ENCODE measurements at regions not wholly inside any gene's neighbourhood (a gene's known extent, or its start where the extent isn't known, plus 50 kb on each side); places are given as distances from the start of the nearest gene placed in this dataset.

GRCh38 chr7:22586786-22587140 is 86.8 kb upstream of the STEAP1B start:
- peak; percentile 44 for DNase-seq (ENCODE audit: low spot score)

GRCh38 chr7:22586101-22586785 is 86.3 kb upstream of the STEAP1B start:
- no peak for DNase-seq (ENCODE audit: low spot score)

DNA sequence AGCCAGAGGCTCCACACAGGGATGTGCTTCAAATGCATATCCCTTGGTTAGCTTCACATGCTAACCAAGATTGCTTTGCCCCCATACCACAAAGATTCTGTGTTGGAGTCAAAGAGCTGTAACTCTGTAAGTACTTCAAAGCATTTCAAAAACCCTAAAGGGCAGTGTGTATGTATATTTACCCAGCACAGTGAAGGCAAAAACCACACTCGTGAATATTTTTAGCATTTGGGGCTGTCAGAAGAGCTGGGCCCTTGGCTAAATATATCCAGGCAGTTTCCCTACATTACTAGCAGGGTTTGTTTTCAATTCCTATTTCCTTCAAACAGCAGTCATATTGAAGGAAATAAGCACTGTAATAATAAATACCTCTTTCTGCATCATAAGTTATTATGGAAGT is 84.2 kb upstream of the STEAP1B start:
- DNase-seq (ENCODE audit: low spot score): peak; percentile 36

- peak; percentile 57 for DNase-seq (ENCODE audit: low spot score)
Observed at GRCh38 chr7:22582863-22583622, 83.1 kb upstream of the STEAP1B start.

DNA sequence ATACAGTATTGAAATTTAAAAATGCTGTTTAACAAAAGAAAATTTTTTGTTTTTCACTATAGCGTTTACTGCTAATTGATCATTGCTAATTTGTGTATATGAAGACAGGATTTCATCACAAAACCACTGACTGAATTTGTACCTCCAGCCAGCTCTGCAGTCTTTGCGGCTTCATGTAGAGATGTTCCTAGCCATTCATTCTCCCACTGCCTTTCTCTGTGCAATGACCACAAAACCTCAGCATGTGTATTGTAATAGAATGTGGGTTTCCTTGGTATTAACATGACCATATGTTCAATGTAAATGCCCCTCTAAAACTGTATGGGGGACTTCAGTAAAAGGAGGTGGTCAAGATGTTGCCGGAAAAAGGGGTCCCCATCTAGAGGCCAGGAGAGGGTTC is 81.1 kb upstream of the STEAP1B start:
- no peak for DNase-seq (ENCODE audit: low spot score)

DNA sequence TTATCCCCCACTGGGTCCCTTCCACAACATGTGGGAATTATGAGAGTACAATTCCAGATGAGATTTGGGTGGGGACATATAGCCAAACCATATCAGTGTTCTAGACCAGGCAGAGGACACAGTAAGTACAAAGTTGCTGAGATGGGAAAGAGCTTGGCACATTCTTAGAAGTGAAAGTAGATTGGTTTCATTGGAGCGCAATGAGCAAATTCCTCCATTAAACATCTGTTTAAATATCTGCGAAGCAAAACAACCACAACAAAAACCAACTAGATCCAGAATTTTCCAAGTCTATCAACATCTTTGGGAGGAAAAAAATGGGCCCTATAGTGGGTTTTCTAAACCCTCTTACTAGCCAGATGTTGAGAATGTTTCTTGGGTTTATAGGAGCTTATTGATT is 80.0 kb upstream of the STEAP1B start:
- DNase-seq (ENCODE audit: low spot score): no peak

DNA sequence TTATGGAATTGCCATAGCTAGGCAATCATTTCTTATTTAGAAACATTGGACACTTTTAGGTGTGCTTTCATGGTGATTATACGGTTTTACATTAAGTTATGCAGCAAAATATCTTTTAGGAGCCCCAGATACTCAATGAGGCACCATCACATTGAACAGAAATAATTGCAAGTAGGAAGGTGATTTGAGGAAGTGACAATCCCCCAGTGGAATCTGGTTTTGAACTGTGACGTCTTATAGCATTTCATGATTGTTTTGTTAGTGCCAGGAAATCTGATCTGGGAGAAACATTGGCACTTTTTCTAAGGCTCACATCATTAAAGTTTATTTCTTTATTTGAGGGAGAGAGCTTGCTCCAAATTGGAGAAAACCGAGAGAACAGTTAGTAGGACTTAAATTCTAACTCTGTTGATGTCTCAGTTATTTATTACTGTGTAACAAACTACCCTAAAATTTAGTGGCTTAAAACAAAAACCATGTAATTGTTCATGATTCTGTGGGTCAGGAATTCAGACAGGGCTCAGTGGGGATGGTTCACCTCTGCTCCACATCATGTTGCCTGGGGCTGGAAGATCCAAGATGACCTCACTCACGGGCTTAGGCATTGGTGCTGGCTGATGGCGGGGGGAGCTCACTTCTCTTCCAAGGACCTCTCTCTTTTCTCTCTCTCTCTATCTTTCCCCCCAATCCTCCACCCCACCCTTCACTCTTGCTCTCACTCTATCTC is 78.2 kb upstream of the STEAP1B start:
- no peak for DNase-seq (ENCODE audit: low spot score)

DNA sequence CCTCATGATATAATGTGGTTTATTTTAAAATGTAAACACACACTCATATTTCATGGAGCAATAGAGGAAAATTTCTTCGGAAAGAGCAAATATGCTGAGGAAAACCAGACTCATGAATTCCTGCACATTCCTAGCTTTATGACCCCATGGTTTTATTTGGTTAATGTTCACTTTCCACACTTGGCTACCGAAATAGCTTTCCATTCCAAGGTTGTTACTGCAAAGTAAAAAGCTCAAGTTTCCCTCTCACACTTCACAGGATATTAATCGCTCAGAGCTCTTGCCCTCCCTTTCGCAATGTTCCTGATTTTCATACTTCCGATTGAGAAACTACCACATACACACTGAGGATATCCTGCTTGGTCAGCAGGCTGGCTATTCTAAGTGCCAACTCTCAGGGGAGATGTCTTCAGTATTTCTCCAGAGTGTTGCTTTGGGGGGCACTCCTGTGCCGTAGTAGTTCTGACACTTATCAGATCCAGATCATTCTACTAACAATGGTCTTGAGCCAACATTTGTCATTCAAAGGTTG is 77.5 kb upstream of the STEAP1B start:
- DNase-seq (ENCODE audit: low spot score): no peak

DNA sequence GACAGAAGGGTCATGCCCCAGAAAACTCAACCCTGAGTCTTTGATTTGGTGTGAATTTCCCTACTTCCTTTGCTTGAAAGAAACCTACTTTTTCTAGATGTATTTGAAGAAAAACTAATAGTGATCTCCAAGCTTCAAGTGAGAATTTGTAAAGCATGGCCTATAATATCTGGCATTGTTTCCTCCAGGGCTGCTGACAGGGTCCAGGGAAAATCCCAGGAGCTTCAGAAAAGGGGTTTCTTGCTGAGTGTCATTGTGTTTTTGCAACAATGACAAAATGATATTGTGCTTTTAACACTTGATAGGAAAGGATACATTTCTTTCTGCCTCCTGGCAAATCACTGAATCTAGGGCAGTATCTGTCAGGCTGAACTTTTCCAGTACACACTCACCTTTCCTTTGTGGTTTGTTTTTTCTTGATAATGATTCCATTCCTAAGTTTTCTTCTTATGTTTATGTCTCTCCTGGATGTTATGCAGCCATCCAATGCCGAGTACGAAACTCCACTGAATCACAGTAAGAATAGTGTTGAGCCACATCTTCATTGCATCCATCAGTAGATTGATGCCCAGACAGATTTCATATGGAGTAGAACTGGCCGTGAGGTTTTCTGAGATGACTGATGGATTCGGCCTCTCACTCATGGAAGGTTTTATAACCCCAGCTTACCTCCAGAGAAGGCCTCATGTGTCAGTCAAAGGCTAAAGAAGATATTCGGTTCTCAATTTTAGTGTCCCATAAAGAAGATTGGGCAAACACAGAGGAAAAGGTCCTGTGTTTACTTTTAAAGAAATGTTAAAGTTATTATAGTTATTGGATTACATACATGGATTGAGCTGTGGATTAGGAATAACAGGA is 76.9 kb upstream of the STEAP1B start:
- no peak for DNase-seq (ENCODE audit: low spot score)

- no peak for DNase-seq (ENCODE audit: low spot score)
Observed at GRCh38 chr7:22574754-22575520, 74.9 kb upstream of the STEAP1B start.

GRCh38 chr7:22572937-22573336 is 72.9 kb upstream of the STEAP1B start:
- no peak for DNase-seq (ENCODE audit: low spot score)

DNA sequence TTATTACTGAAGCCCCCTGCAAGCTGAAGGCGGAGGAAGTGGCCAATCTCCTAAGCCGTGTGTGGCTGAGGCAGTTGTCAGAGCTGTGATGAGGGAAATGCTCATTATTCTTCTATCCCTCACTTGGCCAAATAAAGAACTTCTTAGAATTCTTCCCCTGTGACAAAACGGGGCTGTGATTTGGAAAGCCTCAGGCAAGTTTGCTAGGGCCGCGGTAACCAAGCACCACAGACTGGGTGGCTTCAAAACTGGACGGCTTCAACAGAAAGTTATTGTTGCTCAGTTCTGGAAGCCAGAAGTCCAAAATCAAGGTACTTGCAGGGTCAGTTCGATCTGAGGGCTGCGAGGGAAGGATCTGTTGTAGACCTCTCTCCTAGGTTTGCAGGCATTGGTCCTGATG is 72.3 kb upstream of the STEAP1B start:
- no peak for DNase-seq (ENCODE audit: low spot score)

GRCh38 chr7:22571766-22572165 is 71.8 kb upstream of the STEAP1B start:
- no peak for DNase-seq (ENCODE audit: low spot score)

DNA sequence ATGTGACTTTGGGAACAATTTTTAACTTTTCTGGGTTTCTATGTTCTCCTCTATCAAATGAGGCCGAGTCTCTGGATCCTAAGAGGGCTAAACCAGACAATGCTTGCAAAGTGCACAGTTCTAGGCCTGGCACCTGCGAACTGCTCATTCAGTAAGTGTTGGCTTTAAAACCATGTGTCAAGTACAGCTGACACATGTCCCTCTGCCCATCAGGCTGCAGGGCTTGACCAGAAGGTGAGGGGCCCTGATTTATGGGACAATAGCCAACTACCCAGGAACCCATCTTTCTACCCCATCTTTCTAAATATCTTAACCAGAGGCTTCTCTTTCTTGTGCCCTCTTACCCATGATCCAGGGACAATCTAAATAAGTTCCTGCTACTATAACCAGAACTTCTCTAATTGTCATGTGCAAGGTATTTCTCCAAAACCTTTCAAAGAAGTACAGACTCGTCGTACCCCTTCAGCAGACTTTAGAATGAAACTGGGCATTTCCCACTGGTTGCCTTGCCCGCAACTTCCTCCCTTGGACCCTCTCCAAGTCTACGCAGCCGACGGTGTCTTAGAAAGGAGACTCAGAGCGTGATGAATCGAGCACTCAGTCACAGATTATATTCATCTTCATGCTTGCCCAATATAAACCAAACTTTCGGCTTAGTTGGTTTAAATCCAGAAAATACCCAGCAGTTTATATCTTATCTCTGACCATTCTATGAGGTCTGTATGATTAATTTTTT is 69.8 kb upstream of the STEAP1B start:
- no peak for DNase-seq (ENCODE audit: low spot score)

DNA sequence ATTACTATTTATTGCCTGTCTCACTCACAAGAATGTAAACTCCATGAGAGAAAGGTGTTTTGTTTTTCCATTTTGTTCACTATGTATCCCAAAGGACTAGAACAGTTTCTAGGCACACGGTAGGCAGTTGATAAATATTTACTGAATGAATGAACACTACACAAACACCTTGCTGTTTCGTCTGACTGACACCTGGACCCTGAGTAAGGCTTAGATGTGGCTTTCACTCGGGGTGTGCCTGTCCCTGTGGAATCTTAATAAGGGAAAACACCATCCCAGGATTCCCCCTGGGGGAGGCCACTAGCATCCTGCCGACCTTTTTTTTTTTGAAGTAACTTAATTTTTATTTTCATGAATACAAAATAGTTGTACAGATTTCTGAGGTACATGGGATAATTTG is 66.6 kb upstream of the STEAP1B start:
- DNase-seq (ENCODE audit: low spot score): peak; percentile 92

- DNase-seq (ENCODE audit: low spot score): no peak
Observed at GRCh38 chr7:22566176-22566575, 66.2 kb upstream of the STEAP1B start.

DNA sequence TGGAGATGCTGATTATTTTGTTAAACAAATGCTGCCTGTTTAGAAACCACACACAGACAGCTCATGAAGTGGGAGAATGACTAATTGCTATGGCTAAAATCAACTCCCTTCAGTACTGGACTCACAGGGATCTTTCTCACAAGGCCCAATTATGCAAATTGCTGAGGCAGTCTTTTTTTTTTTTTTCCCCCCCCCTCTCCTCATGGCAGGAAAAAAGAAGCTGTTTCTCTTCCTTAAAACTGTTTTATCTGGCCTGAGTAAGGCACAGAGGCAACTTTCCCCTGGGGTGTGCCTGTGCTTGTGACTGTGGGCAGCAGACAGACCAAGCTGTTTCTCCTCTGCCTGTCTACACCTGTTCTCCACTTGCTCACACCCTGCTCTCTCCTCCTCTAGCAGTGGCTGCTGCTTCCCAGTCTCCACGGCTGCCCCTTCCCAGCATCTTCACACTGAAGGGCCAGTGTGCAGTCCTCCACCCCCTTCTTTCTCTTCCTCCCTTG is 65.4 kb upstream of the STEAP1B start:
- DNase-seq (ENCODE audit: low spot score): peak; percentile 57

DNA sequence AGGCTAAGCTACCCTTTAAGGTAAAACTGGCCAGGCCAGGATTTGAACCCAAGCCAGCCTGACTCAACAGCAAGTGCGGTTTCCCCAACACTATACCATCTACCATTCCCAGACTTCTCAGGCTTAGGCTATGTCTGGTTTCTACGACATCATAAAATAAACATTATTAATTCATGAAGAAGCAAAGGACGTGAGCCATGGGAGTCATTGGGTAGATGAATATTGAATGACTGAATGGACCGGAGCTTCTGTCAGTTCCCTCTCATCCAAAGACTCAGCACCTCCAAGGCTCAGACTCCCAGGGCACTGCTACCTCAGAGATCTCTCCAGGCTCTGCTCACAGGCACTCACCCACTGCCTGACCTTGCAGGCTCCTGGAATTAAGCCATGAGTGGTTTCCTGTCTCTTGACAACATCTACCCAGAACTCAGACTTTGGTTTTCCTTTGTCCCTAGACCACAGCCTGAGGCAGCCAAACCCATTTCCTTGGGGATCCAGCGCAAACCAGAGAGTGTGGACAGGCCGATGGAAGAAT is 64.6 kb upstream of the STEAP1B start:
- no peak for DNase-seq (ENCODE audit: low spot score)

DNA sequence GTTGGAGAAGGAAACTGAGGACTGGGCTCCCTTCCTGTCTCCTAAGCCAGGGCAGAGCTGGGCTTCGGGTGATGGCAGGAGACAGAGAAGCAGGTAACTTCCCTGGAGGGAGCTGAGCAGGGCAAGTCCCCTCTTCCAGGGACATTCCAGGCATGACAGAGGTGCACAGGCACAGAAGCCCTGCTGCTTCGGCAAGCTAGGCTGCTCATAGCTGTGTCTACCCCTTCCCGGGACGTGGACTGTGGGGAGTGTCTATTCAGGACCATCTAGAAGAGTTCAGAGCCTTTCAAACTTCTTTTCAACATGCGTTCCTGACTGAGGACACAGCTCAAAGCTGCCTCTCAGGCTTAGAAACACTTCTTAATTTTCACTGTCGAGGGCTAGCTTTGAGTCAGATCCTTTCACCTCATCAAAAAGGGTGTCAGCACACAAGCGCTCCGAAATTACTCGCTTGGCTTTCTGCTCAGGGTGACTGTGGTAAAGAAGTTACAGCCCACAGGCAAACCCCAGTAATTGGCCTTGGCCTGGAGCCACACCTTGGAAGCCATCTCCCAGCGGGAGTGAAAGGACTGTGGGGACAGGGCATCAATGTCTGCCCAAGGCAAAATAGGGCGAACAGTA is 63.7 kb upstream of the STEAP1B start:
- DNase-seq (ENCODE audit: low spot score): peak; percentile 46
